ENCODE measurements at regions not wholly inside any gene's neighbourhood (a gene's known extent, or its start where the extent isn't known, plus 50 kb on each side); places are given as distances from the start of the nearest gene placed in this dataset.

DNA sequence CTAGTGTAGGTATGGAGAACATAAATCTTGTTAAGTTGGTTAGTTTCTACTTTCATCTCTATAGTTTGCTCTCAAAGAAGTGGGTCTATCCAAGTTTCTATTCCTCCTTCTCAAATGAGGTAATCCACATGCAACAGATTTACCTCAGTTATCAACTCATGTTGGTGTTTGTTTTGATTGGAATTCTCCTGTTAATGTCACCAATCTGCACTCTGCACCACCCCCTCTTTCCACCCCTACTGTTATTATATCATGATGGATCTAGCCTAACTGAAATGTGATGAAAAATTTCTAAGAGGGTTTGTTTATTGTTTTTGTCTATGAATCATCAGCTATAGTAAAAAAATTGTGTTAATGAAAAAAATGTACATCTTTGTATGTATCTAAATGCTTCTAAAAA lies 66.1 kb downstream of the AGTR2 start:
- no peaks in the 10 kb centered on the region for H3K27me3 ChIP-seq (ENCODE audit: control insufficient read depth, insufficient read depth, low read length)
- no peaks in the 10 kb centered on the region for H3K4me1 ChIP-seq (ENCODE audit: control insufficient read depth, extremely low read depth, insufficient read depth, low read length)
- H3K4me2 ChIP-seq (ENCODE audit: extremely low read depth, insufficient read depth, low read length): no peak overlapping the region
- DNase-seq (ENCODE audit: low read depth in 2 of 2): peak; percentile 6 to 60
- no peak overlapping the region for H2AFZ ChIP-seq (ENCODE audit: low read length)
- no peak overlapping the region for H3K27ac ChIP-seq (ENCODE audit: insufficient read depth, low read length)
- H3K79me2 ChIP-seq (ENCODE audit: control insufficient read depth, insufficient read depth, low read length): no peaks in the 10 kb centered on the region
- TF ChIP-seq, protein P1, sequence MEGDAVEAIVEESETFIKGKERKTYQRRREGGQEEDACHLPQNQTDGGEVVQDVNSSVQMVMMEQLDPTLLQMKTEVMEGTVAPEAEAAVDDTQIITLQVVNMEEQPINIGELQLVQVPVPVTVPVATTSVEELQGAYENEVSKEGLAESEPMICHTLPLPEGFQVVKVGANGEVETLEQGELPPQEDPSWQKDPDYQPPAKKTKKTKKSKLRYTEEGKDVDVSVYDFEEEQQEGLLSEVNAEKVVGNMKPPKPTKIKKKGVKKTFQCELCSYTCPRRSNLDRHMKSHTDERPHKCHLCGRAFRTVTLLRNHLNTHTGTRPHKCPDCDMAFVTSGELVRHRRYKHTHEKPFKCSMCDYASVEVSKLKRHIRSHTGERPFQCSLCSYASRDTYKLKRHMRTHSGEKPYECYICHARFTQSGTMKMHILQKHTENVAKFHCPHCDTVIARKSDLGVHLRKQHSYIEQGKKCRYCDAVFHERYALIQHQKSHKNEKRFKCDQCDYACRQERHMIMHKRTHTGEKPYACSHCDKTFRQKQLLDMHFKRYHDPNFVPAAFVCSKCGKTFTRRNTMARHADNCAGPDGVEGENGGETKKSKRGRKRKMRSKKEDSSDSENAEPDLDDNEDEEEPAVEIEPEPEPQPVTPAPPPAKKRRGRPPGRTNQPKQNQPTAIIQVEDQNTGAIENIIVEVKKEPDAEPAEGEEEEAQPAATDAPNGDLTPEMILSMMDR (conservative IDR thresholded peaks at IDR 0.05 in 1 of 2, IDR thresholded peaks at IDR 0.05 in 1 of 2; ENCODE audit: low read depth in 1 of 2, low read length in 2 of 2): no peak
- no peak for TF ChIP-seq EZH2 (IDR thresholded peaks at IDR 0.05; ENCODE audit: low read length, missing control alignments)
- no peaks in the 10 kb centered on the region for H3K9me3 ChIP-seq (ENCODE audit: control insufficient read depth, insufficient read depth, low read depth, low read length)
- H3K4me3 ChIP-seq (replicated peaks in 1 of 4; ENCODE audit: control extremely low read depth in 1 of 4, insufficient read depth in 1 of 4, low read depth in 3 of 4, low read length in 4 of 4): no peak overlapping the region
- no peaks in the 10 kb centered on the region for H4K20me1 ChIP-seq (ENCODE audit: control insufficient read depth, extremely low read depth, insufficient read depth, low read length)
- H3K36me3 ChIP-seq (ENCODE audit: control insufficient read depth, insufficient read depth, low read length): no peaks in the 10 kb centered on the region
- no peak overlapping the region for H3K9ac ChIP-seq (ENCODE audit: insufficient read depth, low read length)

DNA sequence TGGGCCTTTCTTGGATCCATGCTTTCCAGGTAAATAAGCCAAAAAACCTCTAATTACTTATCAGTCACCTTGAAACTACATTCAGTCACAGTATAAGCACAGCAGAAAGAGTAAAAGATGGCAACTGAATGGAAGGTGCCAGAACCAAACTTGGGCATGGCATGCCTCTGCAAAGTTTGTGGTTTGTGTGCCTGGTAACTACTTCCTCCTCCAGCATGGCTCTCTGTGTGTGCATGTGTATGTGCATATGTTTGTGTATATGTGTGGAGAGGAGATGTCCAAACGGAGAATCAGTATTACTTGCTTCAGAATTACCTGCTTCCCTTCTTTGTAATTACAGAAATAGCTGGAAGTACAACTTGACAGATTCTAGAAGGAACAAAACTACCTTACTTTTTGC lies 67.5 kb downstream of the AGTR2 start:
- TF ChIP-seq, protein P1 (conservative IDR thresholded peaks at IDR 0.05 in 1 of 2, IDR thresholded peaks at IDR 0.05 in 1 of 2; ENCODE audit: low read depth in 1 of 2, low read length in 2 of 2): no peak
- TF ChIP-seq EZH2 (IDR thresholded peaks at IDR 0.05; ENCODE audit: low read length, missing control alignments): no peak
- no peaks in the 10 kb centered on the region for H3K27me3 ChIP-seq (ENCODE audit: control insufficient read depth, insufficient read depth, low read length)

DNA sequence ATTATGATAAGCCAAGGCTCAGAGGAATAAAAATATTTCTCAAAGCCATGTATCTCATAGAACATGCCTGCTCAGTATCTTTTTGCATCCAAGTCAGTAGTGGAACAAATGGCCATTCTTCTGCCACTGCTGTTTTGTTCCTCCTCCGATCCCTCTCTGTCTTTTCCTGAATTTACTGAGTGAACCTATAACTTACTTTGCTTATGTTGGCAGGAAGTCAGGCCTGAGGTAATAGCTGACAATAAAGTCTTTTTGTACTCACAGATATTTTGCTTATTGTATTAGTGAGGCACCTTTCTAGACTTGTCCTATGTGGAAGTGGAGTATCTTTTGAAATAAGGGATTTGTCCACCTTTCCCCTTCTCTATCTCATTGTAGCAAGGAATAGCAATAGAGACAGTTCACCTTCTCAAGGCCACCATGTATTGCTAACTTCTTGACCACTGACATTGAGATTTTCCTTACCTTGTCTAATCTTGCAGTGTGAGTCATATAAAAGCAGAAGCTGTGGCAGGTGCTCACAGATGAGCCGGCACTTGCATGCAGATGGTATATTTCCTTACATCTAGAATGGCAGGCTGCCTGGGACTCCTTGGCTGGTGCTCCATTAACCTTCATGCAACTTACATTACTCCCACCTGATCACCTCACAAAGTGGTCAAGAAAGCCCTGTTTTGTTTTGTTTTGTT lies 68.2 kb downstream of the AGTR2 start:
- Histone ChIP-seq H3K36me3 (ENCODE audit: control insufficient read depth, insufficient read depth, low read length) (no peaks in the 10 kb centered on the region), H3K9ac (ENCODE audit: insufficient read depth, low read length) (no peak overlapping the region), H3K9me3 (ENCODE audit: control insufficient read depth, insufficient read depth, low read depth, low read length) (no peaks in the 10 kb centered on the region), H3K4me2 (ENCODE audit: extremely low read depth, insufficient read depth, low read length) (no peak overlapping the region), H3K79me2 (ENCODE audit: control insufficient read depth, insufficient read depth, low read length) (no peaks in the 10 kb centered on the region), H3K4me3 (replicated peaks in 1 of 4; ENCODE audit: control extremely low read depth in 1 of 4, insufficient read depth in 1 of 4, low read depth in 3 of 4, low read length in 4 of 4) (no peak overlapping the region), H3K27ac (ENCODE audit: insufficient read depth, low read length) (no peak overlapping the region), H2AFZ (ENCODE audit: low read length) (no peak overlapping the region), H4K20me1 (ENCODE audit: control insufficient read depth, extremely low read depth, insufficient read depth, low read length) (no peaks in the 10 kb centered on the region), H3K27me3 (ENCODE audit: control insufficient read depth, insufficient read depth, low read length) (no peaks in the 10 kb centered on the region), H3K4me1 (ENCODE audit: control insufficient read depth, extremely low read depth, insufficient read depth, low read length) (no peaks in the 10 kb centered on the region)
- TF ChIP-seq, protein P1 (conservative IDR thresholded peaks at IDR 0.05 in 1 of 2, IDR thresholded peaks at IDR 0.05 in 1 of 2; ENCODE audit: low read depth in 1 of 2, low read length in 2 of 2): no peak
- TF ChIP-seq EZH2 (IDR thresholded peaks at IDR 0.05; ENCODE audit: low read length, missing control alignments): no peak
- peak in 1 of 2 donors; percentile 11 for DNase-seq (ENCODE audit: low read depth in 2 of 2)

More for the DNA sequence above, 67.5 kb downstream of the AGTR2 start:
- no peaks in the 10 kb centered on the region for H3K79me2 ChIP-seq (ENCODE audit: control insufficient read depth, insufficient read depth, low read length)
- H4K20me1 ChIP-seq (ENCODE audit: control insufficient read depth, extremely low read depth, insufficient read depth, low read length): no peaks in the 10 kb centered on the region
- H3K4me1 ChIP-seq (ENCODE audit: control insufficient read depth, extremely low read depth, insufficient read depth, low read length): no peaks in the 10 kb centered on the region
- H2AFZ ChIP-seq (ENCODE audit: low read length): no peak overlapping the region
- no peaks in the 10 kb centered on the region for H3K9me3 ChIP-seq (ENCODE audit: control insufficient read depth, insufficient read depth, low read depth, low read length)
- H3K4me2 ChIP-seq (ENCODE audit: extremely low read depth, insufficient read depth, low read length): no peak overlapping the region
- H3K27ac ChIP-seq (ENCODE audit: insufficient read depth, low read length): no peak overlapping the region
- H3K9ac ChIP-seq (ENCODE audit: insufficient read depth, low read length): no peak overlapping the region
- DNase-seq (ENCODE audit: low read depth in 2 of 2): no peak
- H3K36me3 ChIP-seq (ENCODE audit: control insufficient read depth, insufficient read depth, low read length): no peaks in the 10 kb centered on the region
- H3K4me3 ChIP-seq (replicated peaks in 1 of 4; ENCODE audit: control extremely low read depth in 1 of 4, insufficient read depth in 1 of 4, low read depth in 3 of 4, low read length in 4 of 4): no peak overlapping the region
